HG03066 (cell line): ENCODE measurements at regions not wholly inside any gene's neighbourhood (a gene's known extent, or its start where the extent isn't known, plus 50 kb on each side); places are given as distances from the start of the nearest gene placed in this dataset.

Experiments
- ATAC-seq: cut with Tn5 transposase; IDR thresholded peaks from one replicate; pipeline ENCODE4 v1.9.1; 2021; ENCODE audit warnings: low read depth; ENCODE audit not compliant: unreplicated experiment

- ATAC-seq, result no peak
Observed at GRCh38 chr4:128573781-128574508, 235.6 kb upstream of the JADE1 start.

- no peak for ATAC-seq
Observed at GRCh38 chr4:128572778-128573241, 236.7 kb upstream of the JADE1 start.

- no peak for ATAC-seq
Observed at GRCh38 chr4:128571747-128572146, 237.8 kb upstream of the JADE1 start.

- ATAC-seq, result no peak
Observed at GRCh38 chr4:128570387-128570975, 239.0 kb upstream of the JADE1 start.

GRCh38 chr4:128566693-128567092 lies 242.8 kb upstream of the JADE1 start:
- ATAC-seq, result no peak

- no peak for ATAC-seq
Observed at GRCh38 chr4:128565565-128566186, 243.8 kb upstream of the JADE1 start.

- ATAC-seq, result no peak
Observed at GRCh38 chr4:128565054-128565453, 244.4 kb upstream of the JADE1 start.

GRCh38 chr4:128564081-128564630 lies 245.3 kb upstream of the JADE1 start:
- no peak for ATAC-seq

GRCh38 chr4:128560754-128561495 lies 248.6 kb upstream of the JADE1 start:
- no peak for ATAC-seq

- no peak for ATAC-seq
Observed at GRCh38 chr4:128558896-128559679, 250.4 kb upstream of the JADE1 start.

GRCh38 chr4:128556756-128557155 lies 252.7 kb upstream of the JADE1 start:
- no peak for ATAC-seq

GRCh38 chr4:128553686-128554515 lies 255.6 kb upstream of the JADE1 start:
- no peak for ATAC-seq

GRCh38 chr4:128552586-128552907 lies 257.0 kb upstream of the JADE1 start:
- no peak for ATAC-seq

- no peak for ATAC-seq
Observed at GRCh38 chr4:128551280-128551679, 258.2 kb upstream of the JADE1 start.

GRCh38 chr4:128550060-128550459 lies 259.4 kb upstream of the JADE1 start:
- peak; percentile 37 for ATAC-seq

GRCh38 chr4:128549636-128550035 lies 259.9 kb upstream of the JADE1 start:
- no peak for ATAC-seq

GRCh38 chr4:128548381-128548780 lies 260.8 kb upstream of the PGRMC2 start:
- ATAC-seq, result no peak

- no peak for ATAC-seq
Observed at GRCh38 chr4:128544272-128544671, 256.7 kb upstream of the PGRMC2 start.

GRCh38 chr4:128543696-128544095 lies 256.1 kb upstream of the PGRMC2 start:
- no peak for ATAC-seq
